Ectodermal cell (in vitro differentiated cells): ENCODE measurements at regions not wholly inside any gene's neighbourhood (a gene's known extent, or its start where the extent isn't known, plus 50 kb on each side); places are given as distances from the start of the nearest gene placed in this dataset.

Source experiments
- H3K27ac ChIP-seq: 2 replicates; pipeline ENCODE4 v1.7.0; 2013; ENCODE audit warnings: mild to moderate bottlenecking, low read depth, low read length; ENCODE audit not compliant: insufficient read depth, poor library complexity, severe bottlenecking
- H3K27me3 ChIP-seq: 2 replicates; pipeline ENCODE4 v1.7.0; 2013; ENCODE audit warnings: mild to moderate bottlenecking, low read length; ENCODE audit not compliant: insufficient read depth, control insufficient read depth, poor library complexity, severe bottlenecking
- H3K36me3 ChIP-seq: one replicate; pipeline ENCODE4 v1.7.0; 2013; ENCODE audit warnings: low read length; ENCODE audit not compliant: control insufficient read depth, insufficient read depth
- H3K4me1 ChIP-seq: one replicate; pipeline ENCODE4 v1.7.0; 2013; ENCODE audit warnings: low read length; ENCODE audit not compliant: control insufficient read depth, insufficient read depth
- H3K4me3 ChIP-seq: 2 replicates; pipeline ENCODE4 v1.7.0; 2013; ENCODE audit warnings: low read depth, low read length, control low read depth; ENCODE audit not compliant: insufficient read depth
- H3K9me3 ChIP-seq: 2 replicates; pipeline ENCODE4 v1.7.0; 2013; ENCODE audit warnings: mild to moderate bottlenecking, low read length, moderate library complexity; ENCODE audit not compliant: control insufficient read depth
- WGBS, 2 experiments: methylation state at CpG; one replicate each; pipeline ENCODE4 v1.1.7; 2013; ENCODE audit warnings: missing lambda C conversion rate in 2 of 2; 5-methylcytosine and 5-hydroxymethylcytosine counted together

DNA sequence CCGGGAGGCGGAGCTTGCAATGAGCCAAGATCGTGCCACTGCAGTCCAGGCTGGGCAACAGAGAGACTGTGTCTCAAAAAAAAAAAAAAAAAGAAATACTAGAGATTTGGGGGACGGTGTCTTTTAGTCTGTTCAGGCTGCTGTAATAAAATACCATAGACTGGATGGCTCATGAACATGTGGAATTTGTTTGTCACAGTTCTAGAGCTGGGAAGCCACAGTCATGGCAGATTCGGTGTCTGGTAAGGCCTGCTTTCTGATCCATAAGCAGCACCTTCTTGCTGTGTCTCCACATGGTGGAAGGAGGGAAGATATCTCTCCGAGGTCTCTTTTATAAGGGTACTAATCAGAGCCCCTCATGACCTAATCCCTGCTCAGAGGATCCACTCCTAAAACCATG lies 102.7 kb upstream of the MKLN1 start:
- Histone ChIP-seq H3K9me3 (no peaks in the 10 kb centered on the region), H3K4me1 (no peaks in the 10 kb centered on the region), H3K27me3 (no peaks in the 10 kb centered on the region), H3K36me3 (no peaks in the 10 kb centered on the region), H3K4me3 (no peak overlapping the region), H3K27ac (no peak overlapping the region)
- 91 to 96% methylated on average over 5 to 6 of the region's 6 CpGs for WGBS, 2 experiments

DNA sequence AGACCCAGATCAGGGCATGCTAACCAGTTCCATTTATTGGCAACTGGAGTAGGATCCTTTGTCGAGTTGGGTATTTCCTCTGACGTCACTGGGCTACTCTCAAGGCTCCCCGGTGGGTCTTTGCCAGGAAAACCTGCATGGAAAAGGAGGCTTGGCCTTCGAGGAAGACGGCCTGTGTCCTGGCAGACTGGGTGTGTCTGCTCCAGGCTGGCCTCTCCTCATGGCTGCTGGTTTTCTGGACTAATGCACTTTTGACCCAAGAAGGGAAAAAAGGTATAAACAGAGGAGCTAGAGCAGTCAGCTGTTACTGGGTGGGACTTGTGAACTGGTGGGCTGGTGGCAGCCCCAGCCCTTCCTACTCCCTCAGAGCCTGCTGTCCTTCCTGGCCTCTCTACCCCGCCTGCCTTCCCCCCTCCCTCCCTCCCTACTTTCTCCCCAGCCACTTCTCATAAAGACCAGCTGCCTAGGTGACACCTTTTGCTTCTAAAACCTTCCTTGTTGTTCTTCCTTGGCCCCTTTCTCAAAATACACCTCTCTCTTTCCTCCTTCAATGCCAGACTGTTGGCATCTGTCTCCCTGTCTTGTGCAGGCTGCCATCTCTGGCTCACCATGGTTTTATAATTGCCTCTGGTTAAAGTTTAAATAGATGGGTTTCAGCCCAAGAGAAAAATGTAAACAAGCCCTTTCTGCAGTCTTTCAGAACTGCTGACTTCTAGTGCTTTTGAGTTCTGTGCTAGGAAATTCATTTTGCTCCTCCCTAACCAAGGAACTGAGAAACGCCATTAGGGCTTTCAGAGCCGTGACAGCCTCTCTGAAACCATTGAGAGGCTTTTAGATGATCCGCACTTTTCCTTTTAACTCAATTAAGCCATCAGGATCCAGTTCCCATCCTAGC lies 101.8 kb upstream of the MKLN1 start:
- no peaks in the 10 kb centered on the region for H3K4me1 ChIP-seq
- H3K9me3 ChIP-seq, result no peaks in the 10 kb centered on the region
- 77 to 82% methylated on average over 9 of the region's 9 CpGs for WGBS, 2 experiments
- H3K36me3 ChIP-seq, result no peaks in the 10 kb centered on the region
- H3K27ac ChIP-seq, result no peak overlapping the region
- no peak overlapping the region for H3K4me3 ChIP-seq
- no peaks in the 10 kb centered on the region for H3K27me3 ChIP-seq

- Histone ChIP-seq H3K36me3 (no peaks in the 10 kb centered on the region), H3K9me3 (no peaks in the 10 kb centered on the region), H3K27me3 (no peaks in the 10 kb centered on the region), H3K4me3 (no peak overlapping the region), H3K27ac (no peak overlapping the region), H3K4me1 (no peaks in the 10 kb centered on the region)
Measured at GRCh38 chr7:131226514-131226865, 101.2 kb upstream of the MKLN1 start.

GRCh38 chr7:131231381-131232220 lies 96.1 kb upstream of the MKLN1 start:
- Histone ChIP-seq H3K4me1 (no peaks in the 10 kb centered on the region), H3K4me3 (no peak overlapping the region), H3K27me3 (no peaks in the 10 kb centered on the region), H3K27ac (no peak overlapping the region), H3K9me3 (no peaks in the 10 kb centered on the region), H3K36me3 (no peaks in the 10 kb centered on the region)
- WGBS, 2 experiments, result 94 to 98% methylated on average over 6 to 7 of the region's 10 CpGs

- 93 to 96% methylated on average over 8 to 9 of the region's 9 CpGs for WGBS, 2 experiments
- no peaks in the 10 kb centered on the region for H3K27me3 ChIP-seq
Measured at GRCh38 chr7:131232768-131233167, 94.9 kb upstream of the MKLN1 start.

DNA sequence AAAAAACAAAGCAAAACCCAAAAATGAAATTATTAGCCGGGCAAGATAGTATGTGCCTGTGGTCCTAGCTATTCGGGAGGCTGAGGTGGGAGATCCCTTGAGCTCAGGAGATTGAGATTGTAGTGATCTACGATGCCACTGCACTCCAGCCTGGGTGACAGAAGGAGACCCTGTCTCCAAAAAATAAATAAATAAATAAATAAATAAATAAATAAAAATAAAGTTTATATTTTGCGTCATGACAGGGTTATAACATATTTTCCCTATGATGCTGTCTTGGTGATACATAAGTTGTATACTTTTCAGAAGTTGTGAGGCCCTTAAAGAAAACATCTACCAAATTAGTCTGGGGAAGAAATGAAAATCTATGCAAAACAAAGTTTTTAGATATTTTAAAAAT lies 94.5 kb upstream of the MKLN1 start:
- no peak overlapping the region for H3K27ac ChIP-seq
- 97 to 100% methylated on average over 2 to 4 of the region's 4 CpGs for WGBS, 2 experiments
- H3K4me3 ChIP-seq, result no peak overlapping the region
- H3K27me3 ChIP-seq, result no peaks in the 10 kb centered on the region
- no peaks in the 10 kb centered on the region for H3K36me3 ChIP-seq
- H3K9me3 ChIP-seq, result no peaks in the 10 kb centered on the region
- no peaks in the 10 kb centered on the region for H3K4me1 ChIP-seq

More at GRCh38 chr7:131232768-131233167, 94.9 kb upstream of the MKLN1 start:
- H3K36me3 ChIP-seq, result no peaks in the 10 kb centered on the region
- no peaks in the 10 kb centered on the region for H3K4me1 ChIP-seq
- H3K9me3 ChIP-seq, result no peaks in the 10 kb centered on the region
- no peak overlapping the region for H3K4me3 ChIP-seq
- no peak overlapping the region for H3K27ac ChIP-seq

DNA sequence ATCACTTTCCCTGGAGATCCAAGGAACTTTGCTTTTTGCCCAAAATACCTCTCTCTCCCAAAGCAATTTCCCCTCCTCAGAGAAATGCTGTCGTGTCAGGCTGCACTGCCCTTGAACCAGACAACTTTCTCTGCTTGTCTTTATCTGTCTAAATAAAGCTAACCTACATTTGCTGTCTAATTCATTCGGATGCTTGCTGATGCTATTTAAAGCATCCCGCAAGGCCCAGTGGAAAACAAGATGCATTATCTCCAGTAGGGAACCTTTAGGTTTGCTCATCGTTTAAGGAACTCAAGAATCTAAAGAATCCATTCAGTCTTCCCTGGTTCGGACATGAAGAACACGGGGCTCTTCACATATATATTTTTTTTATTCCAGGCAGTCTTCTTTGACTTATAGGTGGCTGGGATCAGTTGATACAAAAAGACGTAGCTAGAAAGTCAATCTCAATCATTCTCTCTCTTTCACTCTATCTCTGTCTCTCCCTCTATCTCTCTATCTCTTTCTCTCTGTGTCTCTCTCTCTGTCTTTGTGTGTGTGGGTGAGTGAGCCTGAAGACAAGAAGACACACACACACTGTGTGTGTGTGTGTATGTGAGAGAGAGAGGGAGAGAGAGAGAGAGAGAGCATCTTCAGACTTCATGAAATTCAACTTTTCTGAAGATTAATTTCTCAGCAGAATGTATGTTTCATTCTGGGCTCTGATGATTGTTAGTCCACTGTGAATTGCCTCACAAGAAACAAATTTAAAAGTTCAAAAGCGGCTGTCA lies 92.8 kb upstream of the MKLN1 start:
- no peaks in the 10 kb centered on the region for H3K4me1 ChIP-seq
- no peak overlapping the region for H3K27ac ChIP-seq
- H3K27me3 ChIP-seq, result no peaks in the 10 kb centered on the region
- no peaks in the 10 kb centered on the region for H3K36me3 ChIP-seq
- WGBS, 2 experiments, result 74% methylated on average over 8 of the region's 8 CpGs
- H3K9me3 ChIP-seq, result no peaks in the 10 kb centered on the region
- no peak overlapping the region for H3K4me3 ChIP-seq

GRCh38 chr7:131235489-131236317 lies 92.0 kb upstream of the MKLN1 start:
- H3K27ac ChIP-seq, result no peak overlapping the region
- H3K36me3 ChIP-seq, result no peaks in the 10 kb centered on the region
- no peak overlapping the region for H3K4me3 ChIP-seq
- H3K4me1 ChIP-seq, result no peaks in the 10 kb centered on the region
- 80 to 82% methylated on average over 13 of the region's 13 CpGs for WGBS, 2 experiments
- H3K27me3 ChIP-seq, result no peaks in the 10 kb centered on the region
- H3K9me3 ChIP-seq, result no peaks in the 10 kb centered on the region

GRCh38 chr7:131236318-131236672 lies 91.4 kb upstream of the MKLN1 start:
- no peaks in the 10 kb centered on the region for H3K4me1 ChIP-seq
- WGBS, 2 experiments, result 90 to 95% methylated on average over 6 of the region's 6 CpGs
- H3K4me3 ChIP-seq, result no peak overlapping the region
- no peaks in the 10 kb centered on the region for H3K9me3 ChIP-seq
- H3K36me3 ChIP-seq, result no peaks in the 10 kb centered on the region
- H3K27me3 ChIP-seq, result no peaks in the 10 kb centered on the region
- H3K27ac ChIP-seq, result no peak overlapping the region
